Heart left ventricle (tissue), 16 donors: ENCODE measurements at regions not wholly inside any gene's neighbourhood (a gene's known extent, or its start where the extent isn't known, plus 50 kb on each side); places are given as distances from the start of the nearest gene placed in this dataset.
A peak's percentile ranks its signal among the peaks of the same experiment; 100 is the strongest.

Experiments
- ATAC-seq, 4 donors: fragments of 200-7000 bp; cut with Tn5 transposase; one replicate each; pipeline ENCODE4 v1.9.1; 2020 to 2022; ENCODE audit warnings: moderate library complexity in 4 of 4, mild to moderate bottlenecking in 3 of 4, moderate number of reproducible peaks in 1 of 4
- DNase-seq, 5 donors: peaks; one replicate each; pipeline ENCODE4 v3.0.0-alpha.2; 2020
- H3K27ac ChIP-seq, 12 donors: fragments of 200-600 bp; sonication (generic) in 4 of 12; one replicate each; pipeline versions ENCODE4 v1.5.0 to v1.8.0; 2016 to 2022; ENCODE audit warnings: mild to moderate bottlenecking in 2 of 12
- H3K27me3 ChIP-seq, 9 donors: fragments of 200-600 bp; sonication (generic) in 2 of 9; one replicate each; pipeline versions ENCODE4 v1.5.1 to v1.8.0; 2016 to 2022; ENCODE audit warnings: mild to moderate bottlenecking in 3 of 9
- H3K36me3 ChIP-seq, 9 donors: fragments of 200-600 bp; sonication (generic) in 2 of 9; one replicate each; pipeline versions ENCODE4 v1.5.0 to v1.8.0; 2018 to 2022; ENCODE audit warnings: mild to moderate bottlenecking in 2 of 9
- H3K4me1 ChIP-seq, 12 donors: fragments of 200-600 bp; sonication (generic) in 4 of 12; one replicate each; pipeline versions ENCODE4 v1.5.0 to v1.8.0; 2016 to 2022; ENCODE audit warnings: mild to moderate bottlenecking in 3 of 12
- H3K4me3 ChIP-seq, 12 donors: fragments of 200-600 bp; sonication (generic) in 4 of 12; one replicate each; pipeline versions ENCODE4 v1.5.0 to v1.8.0; 2017 to 2022; ENCODE audit warnings: mild to moderate bottlenecking in 9 of 12, moderate library complexity in 4 of 12
- H3K9me3 ChIP-seq, 12 donors: fragments of 200-600 bp; sonication (generic) in 4 of 12; one replicate each; pipeline versions ENCODE4 v1.5.0 to v1.8.0; 2016 to 2022; ENCODE audit warnings: mild to moderate bottlenecking in 1 of 12
- POLR2A ChIP-seq, 2 donors: fragments of 450-650 bp; IDR thresholded peaks; one replicate each; pipeline ENCODE4 v1.6.1; 2017; ENCODE audit warnings: antibody characterized with exemption in 2 of 2, mild to moderate bottlenecking in 2 of 2, moderate library complexity in 2 of 2
- WGBS, 4 donors: extraction: QIAGEN DNeasy Blood & Tissue Kit in 2 of 4; methylation state at CpG; one replicate each; pipeline versions ENCODE4 v1.1.5 to v1.1.7; 2013 to 2018; 5-methylcytosine and 5-hydroxymethylcytosine counted together
- intact Hi-C, 10 donors: fragments of 100-400 bp; cut with DNase I; formaldehyde crosslinking; loops; one replicate each; pipeline versions ENCODE4 v1.11.1 to v1.14.2; 2022
- TF ChIP-seq, protein P1 (sequence below), 12 donors: fragments of 200-600 bp; sonication (generic) in 4 of 12; IDR thresholded peaks; one replicate each; pipeline versions ENCODE4 v1.5.0 to v1.8.0; 2018 to 2022; ENCODE audit warnings: antibody characterized with exemption in 12 of 12, mild to moderate bottlenecking in 5 of 12
- donor health status: ischemic (EF 13 %, LVEDD 7.1; RV severe dilation, severe dysfunction).
- donor health status: healthy with polysubstance abuse.
- donor health status: DM: no; HTN: yes; CAD: no.
- donor health status: DM: no; HTN: no; CAD: no.
- donor health status: ischemic (EF 25% LVEDD 6.9; RV normal size, moderate dysfunction).
- donor health status: ischemic (EF 25% LVEDD 5.7; RV mildly dilated, moderate dysfunction).
- donor health status: healthy.
- donor health status: DM: yes; HTN: yes; CAD: no.
- donor health status: ischemic (EF 35%, LVEDD 5.7; RV mildly dilated, moderate dysfunction).
- donor health status: nonischemic (EF 11% LVEDD 7.7; RV severe dilation, severe dysfunction).
- donor health status: DM: yes; HTN: yes; CAD: no.
- donor health status: PGD.
- donor health status: ischemic (EF 29% LVEDD 5.4; RV normal size, mild dysfunction).
- donor health status: nonischemic (EF 23%, LVEDD 6.1; RV moderate dilation, normal function).

- Histone ChIP-seq H3K4me1 (no peaks in the 10 kb centered on the region), H3K4me3 (no peak overlapping the region), H3K27ac (no peak overlapping the region), H3K27me3 (no peaks in the 10 kb centered on the region), H3K9me3 (no peaks in the 10 kb centered on the region), H3K36me3 (no peaks in the 10 kb centered on the region)
- intact Hi-C loops, result no loop called here
- no peak for ATAC-seq
- WGBS, 4 donors, result 85 to 93% (median 88%) methylated on average over 1 of the region's 1 CpG
- TF ChIP-seq, protein P1, sequence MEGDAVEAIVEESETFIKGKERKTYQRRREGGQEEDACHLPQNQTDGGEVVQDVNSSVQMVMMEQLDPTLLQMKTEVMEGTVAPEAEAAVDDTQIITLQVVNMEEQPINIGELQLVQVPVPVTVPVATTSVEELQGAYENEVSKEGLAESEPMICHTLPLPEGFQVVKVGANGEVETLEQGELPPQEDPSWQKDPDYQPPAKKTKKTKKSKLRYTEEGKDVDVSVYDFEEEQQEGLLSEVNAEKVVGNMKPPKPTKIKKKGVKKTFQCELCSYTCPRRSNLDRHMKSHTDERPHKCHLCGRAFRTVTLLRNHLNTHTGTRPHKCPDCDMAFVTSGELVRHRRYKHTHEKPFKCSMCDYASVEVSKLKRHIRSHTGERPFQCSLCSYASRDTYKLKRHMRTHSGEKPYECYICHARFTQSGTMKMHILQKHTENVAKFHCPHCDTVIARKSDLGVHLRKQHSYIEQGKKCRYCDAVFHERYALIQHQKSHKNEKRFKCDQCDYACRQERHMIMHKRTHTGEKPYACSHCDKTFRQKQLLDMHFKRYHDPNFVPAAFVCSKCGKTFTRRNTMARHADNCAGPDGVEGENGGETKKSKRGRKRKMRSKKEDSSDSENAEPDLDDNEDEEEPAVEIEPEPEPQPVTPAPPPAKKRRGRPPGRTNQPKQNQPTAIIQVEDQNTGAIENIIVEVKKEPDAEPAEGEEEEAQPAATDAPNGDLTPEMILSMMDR (IDR thresholded peaks at IDR 0.05), result peak in 2 of 12 donors; percentile 14 to 30
- no peak for TF ChIP-seq POLR2A (IDR thresholded peaks at IDR 0.05)
- DNase-seq, result no peak
These were observed 178.5 kb upstream of the SLC24A2 start for GRCh38 chr9:19967216-19967887.

- H3K36me3 ChIP-seq, result no peaks in the 10 kb centered on the region
- 78 to 84% (median 81%) methylated on average over 4 of the region's 4 CpGs for WGBS, 4 donors
- DNase-seq (no peak), ATAC-seq (no peak)
- intact Hi-C loops, result no loop called here
- no peaks in the 10 kb centered on the region for H3K27me3 ChIP-seq
- H3K27ac ChIP-seq, result no peak overlapping the region
- no peak for TF ChIP-seq POLR2A (IDR thresholded peaks at IDR 0.05)
- TF ChIP-seq, protein P1 (IDR thresholded peaks at IDR 0.05), result no peak
- no peak overlapping the region for H3K4me3 ChIP-seq
- peaks cover 0 to 4% (median 0%) of the 10 kb centered on the region in 12 donors for H3K9me3 ChIP-seq
- no peaks in the 10 kb centered on the region for H3K4me1 ChIP-seq
These were observed 176.5 kb upstream of the SLC24A2 start for GRCh38 chr9:19965336-19965735.

- intact Hi-C loops, result no loop called here
- WGBS, 4 donors, result 72 to 84% (median 83%) methylated on average over 1 of the region's 1 CpG
- no peak for ATAC-seq
These were observed 159.2 kb upstream of the SLC24A2 start for GRCh38 chr9:19947996-19948395.

DNA sequence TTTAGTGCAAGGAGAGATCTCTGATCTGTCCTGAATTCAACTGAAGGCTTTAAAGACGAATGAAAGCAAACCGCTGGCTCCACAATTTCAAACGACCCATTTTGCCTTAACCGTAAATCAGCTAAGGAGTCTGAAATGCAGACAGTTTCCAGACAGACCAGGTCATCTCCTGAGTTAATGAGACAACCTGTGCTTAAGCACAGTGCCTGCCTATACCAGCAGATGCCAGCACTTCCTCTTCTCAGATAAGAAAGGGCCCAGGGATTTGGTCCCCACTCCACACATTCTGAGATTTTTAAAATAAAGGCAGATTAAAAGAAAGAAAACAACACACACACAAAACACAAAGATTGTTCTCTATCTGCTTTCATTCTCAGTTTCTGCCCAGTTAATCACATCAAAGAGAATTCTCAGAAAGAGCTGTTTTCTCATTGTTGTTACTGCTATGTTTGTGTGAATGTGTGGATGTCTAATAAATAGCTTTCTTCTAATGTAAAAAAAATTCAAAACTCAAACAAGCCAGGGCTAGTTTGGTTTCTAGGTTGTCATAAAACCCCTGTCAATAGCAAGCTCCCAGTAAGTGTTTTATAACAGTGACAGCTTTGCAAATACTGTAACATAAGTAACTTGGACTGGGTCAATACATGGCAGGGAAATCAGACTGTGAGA, 157.7 kb upstream of the SLC24A2 start:
- no peak overlapping the region for H3K27ac ChIP-seq
- peaks cover 0 to 5% (median 0%) of the 10 kb centered on the region in 9 donors for H3K27me3 ChIP-seq
- TF ChIP-seq POLR2A (IDR thresholded peaks at IDR 0.05), result no peak
- TF ChIP-seq, protein P1 (IDR thresholded peaks at IDR 0.05), result peak in 6 of 12 donors; percentile 6 to 35 (median 20)
- 50 to 75% (median 65%) methylated on average over 4 of the region's 4 CpGs for WGBS, 4 donors
- intact Hi-C loops, result no loop called here
- DNase-seq (no peak), ATAC-seq (no peak)
- peaks cover 0 to under 1% (median 0%) of the 10 kb centered on the region in 12 donors for H3K9me3 ChIP-seq
- H3K4me3 ChIP-seq, result no peak overlapping the region
- H3K36me3 ChIP-seq, result no peaks in the 10 kb centered on the region
- H3K4me1 ChIP-seq, result no peaks in the 10 kb centered on the region

More at GRCh38 chr9:19947996-19948395, 159.2 kb upstream of the SLC24A2 start:
- peaks cover 0 to 5% (median 0%) of the 10 kb centered on the region in 9 donors for H3K27me3 ChIP-seq
- no peak for DNase-seq
- no peak overlapping the region for H3K4me3 ChIP-seq
- TF ChIP-seq, protein P1 (IDR thresholded peaks at IDR 0.05), result no peak
- TF ChIP-seq POLR2A (IDR thresholded peaks at IDR 0.05), result no peak
- no peaks in the 10 kb centered on the region for H3K4me1 ChIP-seq
- H3K9me3 ChIP-seq, result peaks cover 0 to 15% (median 1%) of the 10 kb centered on the region in 12 donors
- no peaks in the 10 kb centered on the region for H3K36me3 ChIP-seq
- no peak overlapping the region for H3K27ac ChIP-seq
